Keratinocyte (primary cell): ENCODE measurements at regions not wholly inside any gene's neighbourhood (a gene's known extent, or its start where the extent isn't known, plus 50 kb on each side); places are given as distances from the start of the nearest gene placed in this dataset.

Experiments used
- DNase-seq: peaks from one replicate; pipeline ENCODE4 v3.0.0-alpha.2; 2011; ENCODE audit warnings: low read depth, missing footprints, low spot score
- FAIRE-seq: peaks from 2 replicates; lab custom pipeline; 2011; peaks lifted over from hg19 to GRCh38; lab: Jason Lieb, UNC
- H2AFZ ChIP-seq: 2 replicates; pipeline ENCODE4 v1.6.0; 2012; ENCODE audit warnings: low read length, control low read depth, inconsistent platforms; ENCODE audit not compliant: control insufficient read depth
- H3K27ac ChIP-seq: 2 replicates; pipeline ENCODE4 v1.5.1; 2011; ENCODE audit warnings: low read length; ENCODE audit not compliant: control insufficient read depth, insufficient read depth
- H3K27me3 ChIP-seq: 3 replicates; pipeline ENCODE4 v1.6.0; 2011; ENCODE audit warnings: low read length; ENCODE audit not compliant: control insufficient read depth, insufficient read depth; ENCODE audit errors: extremely low read depth
- H3K36me3 ChIP-seq, 2 experiments: 2 replicates in 1 of 2; 3 replicates in 1 of 2; pipeline ENCODE4 v1.5.1; 2011; ENCODE audit warnings: low read length in 2 of 2, mild to moderate bottlenecking in 1 of 2; ENCODE audit not compliant: control insufficient read depth in 2 of 2, insufficient read depth in 2 of 2; ENCODE audit errors: extremely low read depth in 1 of 2
- H3K4me1 ChIP-seq: 3 replicates; pipeline ENCODE4 v1.5.1; 2011; ENCODE audit warnings: low read length; ENCODE audit not compliant: control insufficient read depth, insufficient read depth; ENCODE audit errors: extremely low read depth
- H3K4me2 ChIP-seq: 3 replicates; pipeline ENCODE4 v1.6.0; 2011; ENCODE audit warnings: low read depth, low read length; ENCODE audit not compliant: control insufficient read depth, insufficient read depth; ENCODE audit errors: extremely low read depth
- H3K4me3 ChIP-seq, 3 experiments: fragments of 200-600 bp in 1 of 3; sonication (generic) in 1 of 3; 2 replicates in 2 of 3; 3 replicates in 1 of 3; pipeline ENCODE4 v1.5.1; 2011 to 2016; ENCODE audit warnings: low read length in 3 of 3, mild to moderate bottlenecking in 3 of 3, control low read depth in 2 of 3, inconsistent platforms in 1 of 3, low read depth in 1 of 3, mixed read lengths in 1 of 3, mixed run types in 1 of 3, moderate library complexity in 1 of 3; ENCODE audit not compliant: control insufficient read depth in 2 of 3, insufficient read depth in 2 of 3; ENCODE audit errors: extremely low read depth in 1 of 3
- H3K79me2 ChIP-seq: 2 replicates; pipeline ENCODE4 v1.6.0; 2012; ENCODE audit warnings: low read length; ENCODE audit not compliant: control insufficient read depth, insufficient read depth
- H3K9ac ChIP-seq: 3 replicates; pipeline ENCODE4 v1.6.0; 2011; ENCODE audit warnings: low read length; ENCODE audit not compliant: control insufficient read depth, insufficient read depth; ENCODE audit errors: extremely low read depth
- H3K9me1 ChIP-seq: 3 replicates; pipeline ENCODE4 v1.6.0; 2011; ENCODE audit warnings: low read length; ENCODE audit not compliant: control insufficient read depth, insufficient read depth; ENCODE audit errors: extremely low read depth
- H3K9me3 ChIP-seq: 2 replicates; pipeline ENCODE4 v1.5.1; 2012; ENCODE audit warnings: low read depth, low read length; ENCODE audit not compliant: control insufficient read depth
- H4K20me1 ChIP-seq: 3 replicates; pipeline ENCODE4 v1.6.0; 2011; ENCODE audit warnings: low read length; ENCODE audit not compliant: control insufficient read depth, insufficient read depth; ENCODE audit errors: extremely low read depth
- EZH2 ChIP-seq: IDR thresholded peaks from one replicate; pipeline ENCODE4 v1.6.1; 2012; ENCODE audit warnings: inconsistent platforms, mild to moderate bottlenecking, low read length, moderate library complexity
- dilution Hi-C: fragments of 300-500 bp; cut with MboI; formaldehyde crosslinking; loops from one replicate; pipeline ENCODE4 v1.7.0; 2020; ENCODE audit warnings: low sequenced_read_pairs; ENCODE audit not compliant: extremely low pct_ligation_motif_present
- TF ChIP-seq, protein P1 (sequence below), 3 experiments: IDR thresholded peaks in 1 of 3; conservative IDR thresholded peaks in 1 of 3; optimal IDR thresholded peaks in 1 of 3; 2 replicates in 2 of 3; 3 replicates in 1 of 3; pipeline versions ENCODE3 to v1.5.1; 2011; ENCODE audit warnings: low read length in 3 of 3, mild to moderate bottlenecking in 3 of 3, moderate library complexity in 2 of 3, control low read depth in 1 of 3, inconsistent platforms in 1 of 3; ENCODE audit not compliant: insufficient read depth in 2 of 3; ENCODE audit errors: extremely low read depth in 1 of 3

DNA sequence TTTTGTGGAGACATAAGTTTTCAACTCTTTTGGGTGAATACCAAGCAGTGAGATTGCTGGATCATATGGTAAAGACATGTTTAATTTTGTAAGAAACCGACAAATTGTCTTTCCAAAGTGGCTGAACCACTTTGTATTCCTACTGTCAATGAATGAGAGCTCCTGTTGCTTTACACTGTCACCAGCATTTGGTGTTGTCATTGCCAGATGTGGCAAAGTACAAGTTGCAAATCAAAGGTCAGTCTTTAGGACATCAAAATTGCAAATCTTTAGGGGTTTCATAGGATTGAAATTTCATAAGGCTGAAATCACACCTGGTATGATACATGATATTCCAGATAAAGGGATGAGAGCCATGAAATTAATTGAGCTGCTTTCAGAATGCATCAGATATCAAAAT lies 67.7 kb upstream of the ELOVL6 start:
- no peaks in the 10 kb centered on the region for H3K9me3 ChIP-seq
- no peaks in the 10 kb centered on the region for H4K20me1 ChIP-seq
- no peaks in the 10 kb centered on the region for H3K9me1 ChIP-seq
- H3K27ac ChIP-seq = no peak overlapping the region
- no peak overlapping the region for H3K4me2 ChIP-seq
- no peaks in the 10 kb centered on the region for H3K79me2 ChIP-seq
- no peaks in the 10 kb centered on the region for H3K27me3 ChIP-seq
- no peak overlapping the region for H2AFZ ChIP-seq
- dilution Hi-C loops = no loop called here
- no peak overlapping the region for H3K9ac ChIP-seq
- no peak for TF ChIP-seq EZH2
- TF ChIP-seq, protein P1, sequence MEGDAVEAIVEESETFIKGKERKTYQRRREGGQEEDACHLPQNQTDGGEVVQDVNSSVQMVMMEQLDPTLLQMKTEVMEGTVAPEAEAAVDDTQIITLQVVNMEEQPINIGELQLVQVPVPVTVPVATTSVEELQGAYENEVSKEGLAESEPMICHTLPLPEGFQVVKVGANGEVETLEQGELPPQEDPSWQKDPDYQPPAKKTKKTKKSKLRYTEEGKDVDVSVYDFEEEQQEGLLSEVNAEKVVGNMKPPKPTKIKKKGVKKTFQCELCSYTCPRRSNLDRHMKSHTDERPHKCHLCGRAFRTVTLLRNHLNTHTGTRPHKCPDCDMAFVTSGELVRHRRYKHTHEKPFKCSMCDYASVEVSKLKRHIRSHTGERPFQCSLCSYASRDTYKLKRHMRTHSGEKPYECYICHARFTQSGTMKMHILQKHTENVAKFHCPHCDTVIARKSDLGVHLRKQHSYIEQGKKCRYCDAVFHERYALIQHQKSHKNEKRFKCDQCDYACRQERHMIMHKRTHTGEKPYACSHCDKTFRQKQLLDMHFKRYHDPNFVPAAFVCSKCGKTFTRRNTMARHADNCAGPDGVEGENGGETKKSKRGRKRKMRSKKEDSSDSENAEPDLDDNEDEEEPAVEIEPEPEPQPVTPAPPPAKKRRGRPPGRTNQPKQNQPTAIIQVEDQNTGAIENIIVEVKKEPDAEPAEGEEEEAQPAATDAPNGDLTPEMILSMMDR (optimal IDR thresholded peaks at IDR 0.05 in 1 of 3, IDR thresholded peaks at IDR 0.05 in 1 of 3, conservative IDR thresholded peaks at IDR 0.05 in 1 of 3; ENCODE audit: extremely low read depth in 1 of 3, insufficient read depth in 2 of 3, low read length in 3 of 3) = no peak
- H3K4me1 ChIP-seq = no peaks in the 10 kb centered on the region
- H3K36me3 ChIP-seq = no peaks in the 10 kb centered on the region
- no peak overlapping the region for H3K4me3 ChIP-seq
- FAIRE-seq = no peak
- DNase-seq = no peak

DNA sequence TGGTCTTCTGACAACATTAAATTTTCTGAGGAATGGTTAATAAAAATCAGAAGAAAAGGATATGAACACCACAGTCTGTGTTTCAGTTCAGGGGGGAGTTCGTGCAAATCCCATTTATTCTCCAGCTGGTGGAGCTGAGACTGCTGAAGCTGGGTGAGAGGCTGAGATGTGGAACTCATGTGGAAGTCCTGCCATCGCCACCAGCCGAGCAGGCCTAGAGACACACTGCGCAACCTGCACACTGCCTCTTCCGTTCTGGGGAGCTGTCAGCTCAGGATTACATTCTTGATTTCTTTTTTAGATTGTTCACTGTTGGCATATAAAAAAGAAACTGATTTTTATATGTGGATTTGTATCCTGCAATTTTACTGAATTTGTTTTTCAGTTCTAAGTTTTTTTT lies 66.6 kb upstream of the ELOVL6 start:
- Histone ChIP-seq H4K20me1 (no peaks in the 10 kb centered on the region), H3K4me2 (no peak overlapping the region), H3K4me3 (no peak overlapping the region), H3K79me2 (no peaks in the 10 kb centered on the region), H3K9ac (no peak overlapping the region), H3K4me1 (no peaks in the 10 kb centered on the region), H2AFZ (no peak overlapping the region), H3K27me3 (no peaks in the 10 kb centered on the region), H3K36me3 (no peaks in the 10 kb centered on the region), H3K9me3 (no peaks in the 10 kb centered on the region), H3K27ac (no peak overlapping the region), H3K9me1 (no peaks in the 10 kb centered on the region)
- TF ChIP-seq, protein P1 (optimal IDR thresholded peaks at IDR 0.05 in 1 of 3, IDR thresholded peaks at IDR 0.05 in 1 of 3, conservative IDR thresholded peaks at IDR 0.05 in 1 of 3; ENCODE audit: extremely low read depth in 1 of 3, insufficient read depth in 2 of 3, low read length in 3 of 3) = no peak
- no peak for FAIRE-seq
- no peak for DNase-seq
- dilution Hi-C loops = no loop called here
